NCI-H187 treated with DMSO at 0.1 percent for 48 hours (cell line): ENCODE measurements at regions not wholly inside any gene's neighbourhood (a gene's known extent, or its start where the extent isn't known, plus 50 kb on each side); places are given as distances from the start of the nearest gene placed in this dataset.

Source experiments
- DNase-seq: peaks from one replicate; lab custom pipeline; 2025; lab: John Stamatoyannopoulos, UW

DNA sequence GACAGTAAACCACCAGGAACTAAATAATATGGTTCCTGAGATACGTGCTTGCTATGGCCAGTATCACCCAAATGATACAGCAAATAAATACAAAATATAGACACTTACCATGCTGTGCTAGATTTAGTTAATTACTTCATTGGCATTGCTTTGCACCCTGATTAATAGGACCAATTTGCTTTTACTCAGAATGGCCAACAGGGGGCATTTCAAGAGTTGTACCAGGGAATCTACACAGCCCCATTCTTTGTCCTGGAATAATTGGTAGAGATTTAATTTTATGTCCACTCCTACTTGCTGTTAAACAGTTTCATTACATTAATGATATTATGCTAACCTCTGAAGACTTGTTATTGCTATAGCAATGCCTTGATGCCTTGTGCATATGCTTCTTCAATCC is 280.8 kb downstream of the RERGL start:
- DNase-seq: no peak

GRCh38 chr12:17802657-17803641 is 287.0 kb downstream of the RERGL start:
- no peak for DNase-seq

DNA sequence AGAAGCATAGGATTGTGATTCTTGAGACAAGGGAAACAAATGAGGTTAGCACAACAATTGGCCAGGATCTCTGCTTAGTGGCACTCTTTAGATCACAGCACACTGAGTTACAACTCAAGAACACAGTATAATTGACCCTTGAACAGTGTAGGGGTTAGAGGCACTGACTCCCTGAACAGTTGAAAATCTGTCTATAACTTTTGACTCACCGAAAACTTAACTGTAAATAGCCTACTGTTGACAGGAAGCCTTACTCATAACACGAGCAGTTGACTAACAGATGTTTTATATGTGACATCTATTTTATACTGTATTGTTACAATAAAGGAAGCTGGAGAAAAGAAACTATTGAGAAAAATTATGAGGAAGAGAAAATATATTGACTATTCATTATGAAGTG is 296.1 kb downstream of the RERGL start:
- no peak for DNase-seq

DNA sequence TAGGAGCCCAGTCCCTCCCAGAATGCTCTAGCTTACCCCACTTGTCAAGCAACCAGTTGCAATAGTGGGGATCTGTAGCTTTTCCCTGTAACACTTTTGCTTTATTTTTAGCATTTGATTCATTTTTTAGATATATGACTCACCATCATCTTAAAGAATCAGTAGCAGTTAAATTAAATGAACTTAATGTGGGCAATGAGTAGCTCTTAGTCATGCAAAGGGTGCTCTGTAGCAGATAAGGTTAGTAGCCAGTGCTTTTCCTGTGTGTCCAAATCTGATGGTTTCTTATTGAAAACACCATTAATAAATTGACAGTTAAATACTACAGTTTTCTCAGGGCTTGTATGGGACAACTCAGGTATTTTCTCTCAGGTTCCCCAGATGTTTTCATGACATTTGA is 311.8 kb downstream of the RERGL start:
- DNase-seq: no peak

DNA sequence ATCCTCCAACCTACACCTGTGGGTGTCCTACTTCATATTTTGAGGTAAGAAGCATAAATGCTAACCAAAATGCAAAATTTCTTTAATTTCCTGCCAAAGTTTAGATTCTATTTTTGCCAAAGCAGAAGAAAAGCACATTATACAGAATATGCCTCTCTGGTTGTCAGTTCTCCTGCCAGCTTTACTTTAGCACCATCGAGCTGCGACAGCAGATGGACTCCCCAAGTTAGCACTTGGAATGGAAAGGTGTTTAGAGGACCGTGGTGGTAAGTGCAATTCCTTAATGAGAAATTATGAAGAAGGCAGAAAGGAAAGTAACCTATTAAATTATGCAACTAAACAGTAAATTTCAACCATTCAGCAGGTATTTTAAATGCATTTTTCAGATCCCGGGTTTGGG is 326.6 kb downstream of the RERGL start:
- DNase-seq: no peak

DNA sequence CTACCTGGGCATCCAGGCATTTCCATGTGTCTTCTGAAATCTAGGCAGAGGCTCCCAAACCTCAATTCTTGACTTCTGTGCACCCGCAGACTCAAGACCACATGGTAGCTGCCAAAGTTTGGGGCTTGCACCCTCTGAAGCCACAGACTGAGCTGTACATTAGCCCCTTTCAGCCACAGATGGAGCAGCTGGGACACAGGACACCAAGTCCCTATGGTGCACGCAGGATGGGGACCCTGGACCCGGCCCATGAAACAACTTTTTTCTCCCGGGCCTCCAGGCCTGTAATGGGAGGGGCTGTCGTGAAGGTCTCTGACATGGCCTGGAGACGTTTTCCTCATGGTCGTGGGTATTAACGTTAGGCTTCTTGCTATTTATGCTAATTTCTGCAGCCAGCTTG is 330.0 kb downstream of the RERGL start:
- no peak for DNase-seq
